GM23338 (cell line): ENCODE measurements at regions not wholly inside any gene's neighbourhood (a gene's known extent, or its start where the extent isn't known, plus 50 kb on each side); places are given as distances from the start of the nearest gene placed in this dataset.

Experiments used
- ATAC-seq: fragments of 200-7000 bp; cut with Tn5 transposase; 3 replicates; pipeline ENCODE4 v1.9.1; 2020
- DNase-seq: peaks from one replicate; pipeline ENCODE4 v3.0.0-alpha.2; 2015; ENCODE audit warnings: low spot score
- H2AFZ ChIP-seq: fragments of 200-600 bp; sonication (generic); 2 replicates; pipeline ENCODE4 v1.8.0; 2016; ENCODE audit warnings: antibody characterized with exemption, mild to moderate bottlenecking, moderate library complexity
- H3F3A ChIP-seq: fragments of 200-600 bp; sonication (generic); replicated peaks from 2 replicates; pipeline ENCODE4 v1.8.0; 2017; ENCODE audit warnings: antibody characterized with exemption, mixed run types, low read depth
- H3K27ac ChIP-seq: fragments of 200-600 bp; sonication (generic); 2 replicates; pipeline ENCODE4 v1.6.1; 2016; ENCODE audit warnings: low read depth
- H3K27me3 ChIP-seq: fragments of 200-600 bp; sonication (generic); 2 replicates; pipeline ENCODE4 v1.8.0; 2016; ENCODE audit warnings: mild to moderate bottlenecking, mixed run types, moderate library complexity; ENCODE audit not compliant: insufficient read depth
- H3K36me3 ChIP-seq: fragments of 200-600 bp; sonication (generic); 2 replicates; pipeline ENCODE4 v1.8.0; 2016; ENCODE audit warnings: mild to moderate bottlenecking; ENCODE audit not compliant: insufficient read depth
- H3K4me1 ChIP-seq: fragments of 200-600 bp; sonication (generic); 2 replicates; pipeline ENCODE4 v1.8.0; 2016; ENCODE audit warnings: mild to moderate bottlenecking, moderate library complexity; ENCODE audit not compliant: insufficient read depth
- H3K4me2 ChIP-seq: fragments of 200-600 bp; sonication (generic); 2 replicates; pipeline ENCODE4 v1.7.1; 2017; ENCODE audit warnings: mixed run types
- H3K4me3 ChIP-seq: fragments of 200-600 bp; sonication (generic); 2 replicates; pipeline ENCODE4 v1.6.1; 2016; ENCODE audit warnings: mixed run types
- H3K79me2 ChIP-seq: fragments of 200-600 bp; sonication (generic); replicated peaks from 2 replicates; pipeline ENCODE4 v1.8.0; 2017; ENCODE audit warnings: mild to moderate bottlenecking; ENCODE audit not compliant: insufficient read depth
- H3K9me2 ChIP-seq: fragments of 200-600 bp; sonication (generic); 2 replicates; pipeline ENCODE4 v1.8.0; 2017; ENCODE audit not compliant: insufficient read depth
- H4K20me1 ChIP-seq: fragments of 200-600 bp; sonication (generic); replicated peaks from 2 replicates; pipeline ENCODE4 v1.8.0; 2017; ENCODE audit warnings: mild to moderate bottlenecking; ENCODE audit not compliant: insufficient read depth
- H3K27ac Mint-ChIP-seq: 2 replicates; pipeline ENCODE4 v1.8.0; 2020; ENCODE audit warnings: inconsistent platforms, mild to moderate bottlenecking, moderate library complexity, mixed read lengths
- H3K27me3 Mint-ChIP-seq: 3 replicates; pipeline ENCODE4 v1.8.0; 2022; ENCODE audit warnings: low read depth, mild to moderate bottlenecking, moderate library complexity, mixed read lengths, inconsistent platforms; ENCODE audit not compliant: insufficient read depth, poor library complexity
- H3K36me3 Mint-ChIP-seq: 3 replicates; pipeline ENCODE4 v1.8.0; 2021; ENCODE audit warnings: low read depth, mild to moderate bottlenecking, inconsistent platforms, moderate library complexity, mixed read lengths
- H3K4me1 Mint-ChIP-seq: 3 replicates; pipeline ENCODE4 v1.8.0; 2020; ENCODE audit warnings: mild to moderate bottlenecking, inconsistent platforms, mixed read lengths
- H3K4me3 Mint-ChIP-seq: 3 replicates; pipeline ENCODE4 v1.8.0; 2021; ENCODE audit warnings: moderate library complexity, mild to moderate bottlenecking, inconsistent platforms, mixed read lengths
- H3K9me3 Mint-ChIP-seq: 3 replicates; pipeline ENCODE4 v1.8.0; 2020; ENCODE audit warnings: moderate library complexity, mild to moderate bottlenecking, inconsistent platforms, mixed read lengths
- CREB1 ChIP-seq: fragments of 250-450 bp; sonication (Bioruptor Pico); IDR thresholded peaks from 2 replicates; pipeline ENCODE4 v1.5.0; 2020; ENCODE audit warnings: low read depth, mild to moderate bottlenecking, moderate library complexity
- EZH2 ChIP-seq: fragments of 200-600 bp; sonication (generic); IDR thresholded peaks from one replicate; pipeline ENCODE4 v1.8.0; 2017; ENCODE audit warnings: antibody characterized with exemption, mild to moderate bottlenecking, low read depth; ENCODE audit not compliant: unreplicated experiment
- EZH2phosphoT487 ChIP-seq: fragments of 200-600 bp; sonication (generic); IDR thresholded peaks from one replicate; pipeline ENCODE4 v1.8.1; 2018; ENCODE audit warnings: antibody characterized with exemption; ENCODE audit not compliant: unreplicated experiment
- JUNB ChIP-seq: IDR thresholded peaks from one replicate; pipeline ENCODE4 v1.6.1; 2016; ENCODE audit warnings: antibody characterized with exemption; ENCODE audit not compliant: unreplicated experiment
- NANOG ChIP-seq: IDR thresholded peaks from 2 replicates; pipeline ENCODE4 v1.6.1; 2016; ENCODE audit warnings: antibody characterized with exemption, borderline replicate concordance
- POLR2AphosphoS5 ChIP-seq: IDR thresholded peaks from 2 replicates; pipeline ENCODE4 v1.6.1; 2016; ENCODE audit warnings: antibody characterized with exemption, low read depth
- STAT1 ChIP-seq: IDR thresholded peaks from one replicate; pipeline ENCODE4 v1.6.1; 2016; ENCODE audit warnings: antibody characterized with exemption; ENCODE audit not compliant: unreplicated experiment
- ZNF114 ChIP-seq: fragments of 250-450 bp; sonication (Bioruptor Pico); IDR thresholded peaks from 2 replicates; pipeline ENCODE4 v1.5.0; 2020; ENCODE audit warnings: mild to moderate bottlenecking, moderate library complexity
- ZNF331 ChIP-seq: fragments of 250-450 bp; sonication (Bioruptor Pico); IDR thresholded peaks from 2 replicates; pipeline ENCODE4 v1.5.0; 2020; ENCODE audit warnings: low read depth, mild to moderate bottlenecking, moderate library complexity
- TF ChIP-seq, protein P1 (sequence below): fragments of 250-450 bp; sonication (Bioruptor Pico); IDR thresholded peaks from 2 replicates; pipeline ENCODE4 v1.5.0; 2020; ENCODE audit warnings: mild to moderate bottlenecking, moderate library complexity
- TF ChIP-seq, protein P2 (sequence below): IDR thresholded peaks from one replicate; pipeline ENCODE4 v1.6.1; 2018; ENCODE audit warnings: antibody characterized with exemption; ENCODE audit not compliant: unreplicated experiment
- TF ChIP-seq, protein P3 (sequence below): IDR thresholded peaks from 2 replicates; pipeline ENCODE4 v1.6.1; 2016; ENCODE audit warnings: antibody characterized with exemption
- TF ChIP-seq, protein P4 (sequence below), 2 experiments: fragments of 200-600 bp in 1 of 2; sonication (generic) in 1 of 2; conservative IDR thresholded peaks; 2 replicates each; pipeline versions ENCODE4 v1.5.1 to v1.6.1; 2016 to 2017; ENCODE audit warnings: antibody characterized with exemption in 2 of 2, low read depth in 2 of 2, mild to moderate bottlenecking in 2 of 2, moderate library complexity in 1 of 2

GRCh38 chr1:30313176-30313575 lies 410.2 kb downstream of the MATN1 start:
- H3K4me3 ChIP-seq = no peak overlapping the region
- H3F3A ChIP-seq = no peaks in the 10 kb centered on the region
- H3K36me3 ChIP-seq = no peaks in the 10 kb centered on the region
- no peak overlapping the region for H2AFZ ChIP-seq
- H4K20me1 ChIP-seq = no peaks in the 10 kb centered on the region
- H3K36me3 Mint-ChIP-seq = no peaks in the 10 kb centered on the region
- H3K9me2 ChIP-seq = no peaks in the 10 kb centered on the region
- peaks cover 4% of the 10 kb centered on the region; the same call in 2 of the 3 replicates for H3K4me1 Mint-ChIP-seq
- no peak overlapping the region for H3K4me2 ChIP-seq
- no peak overlapping the region for H3K27ac ChIP-seq
- ATAC-seq (no peak), DNase-seq (no peak)
- TF ChIP-seq, protein P1, sequence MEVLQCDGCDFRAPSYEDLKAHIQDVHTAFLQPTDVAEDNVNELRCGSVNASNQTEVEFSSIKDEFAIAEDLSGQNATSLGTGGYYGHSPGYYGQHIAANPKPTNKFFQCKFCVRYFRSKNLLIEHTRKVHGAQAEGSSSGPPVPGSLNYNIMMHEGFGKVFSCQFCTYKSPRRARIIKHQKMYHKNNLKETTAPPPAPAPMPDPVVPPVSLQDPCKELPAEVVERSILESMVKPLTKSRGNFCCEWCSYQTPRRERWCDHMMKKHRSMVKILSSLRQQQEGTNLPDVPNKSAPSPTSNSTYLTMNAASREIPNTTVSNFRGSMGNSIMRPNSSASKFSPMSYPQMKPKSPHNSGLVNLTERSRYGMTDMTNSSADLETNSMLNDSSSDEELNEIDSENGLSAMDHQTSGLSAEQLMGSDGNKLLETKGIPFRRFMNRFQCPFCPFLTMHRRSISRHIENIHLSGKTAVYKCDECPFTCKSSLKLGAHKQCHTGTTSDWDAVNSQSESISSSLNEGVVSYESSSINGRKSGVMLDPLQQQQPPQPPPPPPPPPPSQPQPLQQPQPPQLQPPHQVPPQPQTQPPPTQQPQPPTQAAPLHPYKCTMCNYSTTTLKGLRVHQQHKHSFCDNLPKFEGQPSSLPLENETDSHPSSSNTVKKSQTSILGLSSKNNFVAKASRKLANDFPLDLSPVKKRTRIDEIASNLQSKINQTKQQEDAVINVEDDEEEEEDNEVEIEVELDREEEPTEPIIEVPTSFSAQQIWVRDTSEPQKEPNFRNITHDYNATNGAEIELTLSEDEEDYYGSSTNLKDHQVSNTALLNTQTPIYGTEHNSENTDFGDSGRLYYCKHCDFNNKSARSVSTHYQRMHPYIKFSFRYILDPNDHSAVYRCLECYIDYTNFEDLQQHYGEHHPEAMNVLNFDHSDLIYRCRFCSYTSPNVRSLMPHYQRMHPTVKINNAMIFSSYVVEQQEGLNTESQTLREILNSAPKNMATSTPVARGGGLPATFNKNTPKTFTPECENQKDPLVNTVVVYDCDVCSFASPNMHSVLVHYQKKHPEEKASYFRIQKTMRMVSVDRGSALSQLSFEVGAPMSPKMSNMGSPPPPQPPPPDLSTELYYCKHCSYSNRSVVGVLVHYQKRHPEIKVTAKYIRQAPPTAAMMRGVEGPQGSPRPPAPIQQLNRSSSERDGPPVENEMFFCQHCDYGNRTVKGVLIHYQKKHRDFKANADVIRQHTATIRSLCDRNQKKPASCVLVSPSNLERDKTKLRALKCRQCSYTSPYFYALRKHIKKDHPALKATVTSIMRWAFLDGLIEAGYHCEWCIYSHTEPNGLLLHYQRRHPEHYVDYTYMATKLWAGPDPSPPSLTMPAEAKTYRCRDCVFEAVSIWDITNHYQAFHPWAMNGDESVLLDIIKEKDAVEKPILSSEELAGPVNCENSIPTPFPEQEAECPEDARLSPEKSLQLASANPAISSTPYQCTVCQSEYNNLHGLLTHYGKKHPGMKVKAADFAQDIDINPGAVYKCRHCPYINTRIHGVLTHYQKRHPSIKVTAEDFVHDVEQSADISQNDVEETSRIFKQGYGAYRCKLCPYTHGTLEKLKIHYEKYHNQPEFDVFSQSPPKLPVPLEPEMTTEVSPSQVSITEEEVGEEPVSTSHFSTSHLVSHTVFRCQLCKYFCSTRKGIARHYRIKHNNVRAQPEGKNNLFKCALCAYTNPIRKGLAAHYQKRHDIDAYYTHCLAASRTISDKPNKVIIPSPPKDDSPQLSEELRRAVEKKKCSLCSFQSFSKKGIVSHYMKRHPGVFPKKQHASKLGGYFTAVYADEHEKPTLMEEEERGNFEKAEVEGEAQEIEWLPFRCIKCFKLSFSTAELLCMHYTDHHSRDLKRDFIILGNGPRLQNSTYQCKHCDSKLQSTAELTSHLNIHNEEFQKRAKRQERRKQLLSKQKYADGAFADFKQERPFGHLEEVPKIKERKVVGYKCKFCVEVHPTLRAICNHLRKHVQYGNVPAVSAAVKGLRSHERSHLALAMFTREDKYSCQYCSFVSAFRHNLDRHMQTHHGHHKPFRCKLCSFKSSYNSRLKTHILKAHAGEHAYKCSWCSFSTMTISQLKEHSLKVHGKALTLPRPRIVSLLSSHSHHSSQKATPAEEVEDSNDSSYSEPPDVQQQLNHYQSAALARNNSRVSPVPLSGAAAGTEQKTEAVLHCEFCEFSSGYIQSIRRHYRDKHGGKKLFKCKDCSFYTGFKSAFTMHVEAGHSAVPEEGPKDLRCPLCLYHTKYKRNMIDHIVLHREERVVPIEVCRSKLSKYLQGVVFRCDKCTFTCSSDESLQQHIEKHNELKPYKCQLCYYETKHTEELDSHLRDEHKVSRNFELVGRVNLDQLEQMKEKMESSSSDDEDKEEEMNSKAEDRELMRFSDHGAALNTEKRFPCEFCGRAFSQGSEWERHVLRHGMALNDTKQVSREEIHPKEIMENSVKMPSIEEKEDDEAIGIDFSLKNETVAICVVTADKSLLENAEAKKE = no peak
- TF ChIP-seq, protein P2, sequence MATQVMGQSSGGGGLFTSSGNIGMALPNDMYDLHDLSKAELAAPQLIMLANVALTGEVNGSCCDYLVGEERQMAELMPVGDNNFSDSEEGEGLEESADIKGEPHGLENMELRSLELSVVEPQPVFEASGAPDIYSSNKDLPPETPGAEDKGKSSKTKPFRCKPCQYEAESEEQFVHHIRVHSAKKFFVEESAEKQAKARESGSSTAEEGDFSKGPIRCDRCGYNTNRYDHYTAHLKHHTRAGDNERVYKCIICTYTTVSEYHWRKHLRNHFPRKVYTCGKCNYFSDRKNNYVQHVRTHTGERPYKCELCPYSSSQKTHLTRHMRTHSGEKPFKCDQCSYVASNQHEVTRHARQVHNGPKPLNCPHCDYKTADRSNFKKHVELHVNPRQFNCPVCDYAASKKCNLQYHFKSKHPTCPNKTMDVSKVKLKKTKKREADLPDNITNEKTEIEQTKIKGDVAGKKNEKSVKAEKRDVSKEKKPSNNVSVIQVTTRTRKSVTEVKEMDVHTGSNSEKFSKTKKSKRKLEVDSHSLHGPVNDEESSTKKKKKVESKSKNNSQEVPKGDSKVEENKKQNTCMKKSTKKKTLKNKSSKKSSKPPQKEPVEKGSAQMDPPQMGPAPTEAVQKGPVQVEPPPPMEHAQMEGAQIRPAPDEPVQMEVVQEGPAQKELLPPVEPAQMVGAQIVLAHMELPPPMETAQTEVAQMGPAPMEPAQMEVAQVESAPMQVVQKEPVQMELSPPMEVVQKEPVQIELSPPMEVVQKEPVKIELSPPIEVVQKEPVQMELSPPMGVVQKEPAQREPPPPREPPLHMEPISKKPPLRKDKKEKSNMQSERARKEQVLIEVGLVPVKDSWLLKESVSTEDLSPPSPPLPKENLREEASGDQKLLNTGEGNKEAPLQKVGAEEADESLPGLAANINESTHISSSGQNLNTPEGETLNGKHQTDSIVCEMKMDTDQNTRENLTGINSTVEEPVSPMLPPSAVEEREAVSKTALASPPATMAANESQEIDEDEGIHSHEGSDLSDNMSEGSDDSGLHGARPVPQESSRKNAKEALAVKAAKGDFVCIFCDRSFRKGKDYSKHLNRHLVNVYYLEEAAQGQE = no peak
- no peak for TF ChIP-seq CREB1 (CRISPR knock-in tag)
- TF ChIP-seq STAT1 = no peak
- TF ChIP-seq, protein P3, sequence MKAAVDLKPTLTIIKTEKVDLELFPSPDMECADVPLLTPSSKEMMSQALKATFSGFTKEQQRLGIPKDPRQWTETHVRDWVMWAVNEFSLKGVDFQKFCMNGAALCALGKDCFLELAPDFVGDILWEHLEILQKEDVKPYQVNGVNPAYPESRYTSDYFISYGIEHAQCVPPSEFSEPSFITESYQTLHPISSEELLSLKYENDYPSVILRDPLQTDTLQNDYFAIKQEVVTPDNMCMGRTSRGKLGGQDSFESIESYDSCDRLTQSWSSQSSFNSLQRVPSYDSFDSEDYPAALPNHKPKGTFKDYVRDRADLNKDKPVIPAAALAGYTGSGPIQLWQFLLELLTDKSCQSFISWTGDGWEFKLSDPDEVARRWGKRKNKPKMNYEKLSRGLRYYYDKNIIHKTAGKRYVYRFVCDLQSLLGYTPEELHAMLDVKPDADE = no peak
- TF ChIP-seq EZH2 = no peak
- TF ChIP-seq ZNF331 (CRISPR knock-in tag) = no peak
- TF ChIP-seq EZH2phosphoT487 = no peak
- TF ChIP-seq POLR2AphosphoS5 = no peak
- TF ChIP-seq ZNF114 (CRISPR knock-in tag) = no peak
- no peak for TF ChIP-seq JUNB
- no peak for TF ChIP-seq NANOG
- TF ChIP-seq, protein P4, sequence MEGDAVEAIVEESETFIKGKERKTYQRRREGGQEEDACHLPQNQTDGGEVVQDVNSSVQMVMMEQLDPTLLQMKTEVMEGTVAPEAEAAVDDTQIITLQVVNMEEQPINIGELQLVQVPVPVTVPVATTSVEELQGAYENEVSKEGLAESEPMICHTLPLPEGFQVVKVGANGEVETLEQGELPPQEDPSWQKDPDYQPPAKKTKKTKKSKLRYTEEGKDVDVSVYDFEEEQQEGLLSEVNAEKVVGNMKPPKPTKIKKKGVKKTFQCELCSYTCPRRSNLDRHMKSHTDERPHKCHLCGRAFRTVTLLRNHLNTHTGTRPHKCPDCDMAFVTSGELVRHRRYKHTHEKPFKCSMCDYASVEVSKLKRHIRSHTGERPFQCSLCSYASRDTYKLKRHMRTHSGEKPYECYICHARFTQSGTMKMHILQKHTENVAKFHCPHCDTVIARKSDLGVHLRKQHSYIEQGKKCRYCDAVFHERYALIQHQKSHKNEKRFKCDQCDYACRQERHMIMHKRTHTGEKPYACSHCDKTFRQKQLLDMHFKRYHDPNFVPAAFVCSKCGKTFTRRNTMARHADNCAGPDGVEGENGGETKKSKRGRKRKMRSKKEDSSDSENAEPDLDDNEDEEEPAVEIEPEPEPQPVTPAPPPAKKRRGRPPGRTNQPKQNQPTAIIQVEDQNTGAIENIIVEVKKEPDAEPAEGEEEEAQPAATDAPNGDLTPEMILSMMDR (conservative IDR thresholded peaks at IDR 0.05; ENCODE audit: low read depth in 2 of 2) = no peak
- H3K79me2 ChIP-seq = no peaks in the 10 kb centered on the region
- no peak overlapping the region for H3K4me3 Mint-ChIP-seq
- no peaks in the 10 kb centered on the region for H3K27me3 ChIP-seq
- peaks cover 7% of the 10 kb centered on the region; the same call in 2 of the 3 replicates for H3K9me3 Mint-ChIP-seq
- H3K27me3 Mint-ChIP-seq = peaks cover 8% of the 10 kb centered on the region
- H3K27ac Mint-ChIP-seq = no peak overlapping the region
- H3K4me1 ChIP-seq = no peaks in the 10 kb centered on the region
